Upper lobe of right lung (tissue), 1 donor: ENCODE measurements at regions not wholly inside any gene's neighbourhood (a gene's known extent, or its start where the extent isn't known, plus 50 kb on each side); places are given as distances from the start of the nearest gene placed in this dataset.

ENCODE experiments used
- ATAC-seq: fragments of 200-7000 bp; cut with Tn5 transposase; one replicate; pipeline ENCODE4 v1.9.1; 2020; ENCODE audit warnings: mild to moderate bottlenecking, moderate library complexity
- DNase-seq: peaks from one replicate; pipeline ENCODE4 v3.0.0-alpha.2; 2020
- H3K27ac ChIP-seq: fragments of 200-600 bp; one replicate; pipeline ENCODE4 v1.8.0; 2022
- H3K27me3 ChIP-seq: fragments of 200-600 bp; one replicate; pipeline ENCODE4 v1.8.0; 2022; ENCODE audit warnings: mild to moderate bottlenecking
- H3K36me3 ChIP-seq: fragments of 200-600 bp; one replicate; pipeline ENCODE4 v1.8.0; 2022
- H3K4me1 ChIP-seq: fragments of 200-600 bp; one replicate; pipeline ENCODE4 v1.8.0; 2022
- H3K4me3 ChIP-seq: fragments of 200-600 bp; one replicate; pipeline ENCODE4 v1.8.0; 2022; ENCODE audit warnings: mild to moderate bottlenecking
- H3K9me3 ChIP-seq: fragments of 200-600 bp; one replicate; pipeline ENCODE4 v1.8.0; 2022
- intact Hi-C: fragments of 100-400 bp; cut with DNase I; formaldehyde crosslinking; loops from one replicate; pipeline ENCODE4 v1.11.0; 2022
- TF ChIP-seq, protein P1 (sequence below): fragments of 200-600 bp; IDR thresholded peaks from one replicate; pipeline ENCODE4 v1.8.0; 2022; ENCODE audit warnings: antibody characterized with exemption
- donor health status: DM: no; HTN: yes; CAD: no; lungs with severe emphysema.

GRCh38 chr20:57838670-57839151 is 128.9 kb upstream of the PMEPA1 start:
- TF ChIP-seq, protein P1, sequence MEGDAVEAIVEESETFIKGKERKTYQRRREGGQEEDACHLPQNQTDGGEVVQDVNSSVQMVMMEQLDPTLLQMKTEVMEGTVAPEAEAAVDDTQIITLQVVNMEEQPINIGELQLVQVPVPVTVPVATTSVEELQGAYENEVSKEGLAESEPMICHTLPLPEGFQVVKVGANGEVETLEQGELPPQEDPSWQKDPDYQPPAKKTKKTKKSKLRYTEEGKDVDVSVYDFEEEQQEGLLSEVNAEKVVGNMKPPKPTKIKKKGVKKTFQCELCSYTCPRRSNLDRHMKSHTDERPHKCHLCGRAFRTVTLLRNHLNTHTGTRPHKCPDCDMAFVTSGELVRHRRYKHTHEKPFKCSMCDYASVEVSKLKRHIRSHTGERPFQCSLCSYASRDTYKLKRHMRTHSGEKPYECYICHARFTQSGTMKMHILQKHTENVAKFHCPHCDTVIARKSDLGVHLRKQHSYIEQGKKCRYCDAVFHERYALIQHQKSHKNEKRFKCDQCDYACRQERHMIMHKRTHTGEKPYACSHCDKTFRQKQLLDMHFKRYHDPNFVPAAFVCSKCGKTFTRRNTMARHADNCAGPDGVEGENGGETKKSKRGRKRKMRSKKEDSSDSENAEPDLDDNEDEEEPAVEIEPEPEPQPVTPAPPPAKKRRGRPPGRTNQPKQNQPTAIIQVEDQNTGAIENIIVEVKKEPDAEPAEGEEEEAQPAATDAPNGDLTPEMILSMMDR: no peak
- H3K9me3 ChIP-seq: no peaks in the 10 kb centered on the region
- no peaks in the 10 kb centered on the region for H3K27me3 ChIP-seq
- intact Hi-C loops: no loop called here
- no peak overlapping the region for H3K4me3 ChIP-seq
- no peaks in the 10 kb centered on the region for H3K4me1 ChIP-seq
- no peaks in the 10 kb centered on the region for H3K36me3 ChIP-seq
- ATAC-seq (no peak), DNase-seq (no peak)
- no peak overlapping the region for H3K27ac ChIP-seq

- no peak for DNase-seq
- intact Hi-C loops: no loop called here
- no peaks in the 10 kb centered on the region for H3K4me1 ChIP-seq
Observed at GRCh38 chr20:57837208-57838035, 127.6 kb upstream of the PMEPA1 start.

GRCh38 chr20:57835588-57836455 is 126.0 kb upstream of the PMEPA1 start:
- TF ChIP-seq, protein P1: no peak
- ATAC-seq: no peak
- H3K9me3 ChIP-seq: no peaks in the 10 kb centered on the region
- no peak for DNase-seq
- H3K36me3 ChIP-seq: no peaks in the 10 kb centered on the region
- no peak overlapping the region for H3K27ac ChIP-seq
- H3K4me1 ChIP-seq: no peaks in the 10 kb centered on the region
- intact Hi-C loops: no loop called here
- H3K4me3 ChIP-seq: no peak overlapping the region
- H3K27me3 ChIP-seq: no peaks in the 10 kb centered on the region

More at GRCh38 chr20:57837208-57838035, 127.6 kb upstream of the PMEPA1 start:
- Histone ChIP-seq H3K36me3 (no peaks in the 10 kb centered on the region), H3K27ac (no peak overlapping the region), H3K9me3 (no peaks in the 10 kb centered on the region), H3K4me3 (no peak overlapping the region), H3K27me3 (no peaks in the 10 kb centered on the region)
- TF ChIP-seq, protein P1: no peak
- ATAC-seq: no peak

DNA sequence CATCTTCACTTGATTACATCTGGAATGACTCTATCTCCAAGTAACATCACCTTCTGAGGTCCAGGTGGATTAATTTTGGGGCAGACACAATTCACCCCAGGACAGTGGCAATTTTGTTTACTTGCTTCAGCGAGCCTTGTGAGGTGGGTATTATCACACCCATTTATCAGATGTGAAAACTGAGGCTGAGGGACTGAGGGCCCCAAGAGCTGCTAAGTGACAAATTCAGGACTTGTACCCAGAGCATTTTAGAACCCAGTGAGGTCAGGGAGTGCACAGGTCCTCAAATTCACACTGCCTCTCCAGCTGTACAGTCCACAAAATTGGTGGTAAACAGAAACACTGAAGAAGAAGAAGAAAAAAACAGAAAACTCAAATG is 125.2 kb upstream of the PMEPA1 start:
- ATAC-seq (no peak), DNase-seq (no peak)
- H3K27ac ChIP-seq: no peak overlapping the region

DNA sequence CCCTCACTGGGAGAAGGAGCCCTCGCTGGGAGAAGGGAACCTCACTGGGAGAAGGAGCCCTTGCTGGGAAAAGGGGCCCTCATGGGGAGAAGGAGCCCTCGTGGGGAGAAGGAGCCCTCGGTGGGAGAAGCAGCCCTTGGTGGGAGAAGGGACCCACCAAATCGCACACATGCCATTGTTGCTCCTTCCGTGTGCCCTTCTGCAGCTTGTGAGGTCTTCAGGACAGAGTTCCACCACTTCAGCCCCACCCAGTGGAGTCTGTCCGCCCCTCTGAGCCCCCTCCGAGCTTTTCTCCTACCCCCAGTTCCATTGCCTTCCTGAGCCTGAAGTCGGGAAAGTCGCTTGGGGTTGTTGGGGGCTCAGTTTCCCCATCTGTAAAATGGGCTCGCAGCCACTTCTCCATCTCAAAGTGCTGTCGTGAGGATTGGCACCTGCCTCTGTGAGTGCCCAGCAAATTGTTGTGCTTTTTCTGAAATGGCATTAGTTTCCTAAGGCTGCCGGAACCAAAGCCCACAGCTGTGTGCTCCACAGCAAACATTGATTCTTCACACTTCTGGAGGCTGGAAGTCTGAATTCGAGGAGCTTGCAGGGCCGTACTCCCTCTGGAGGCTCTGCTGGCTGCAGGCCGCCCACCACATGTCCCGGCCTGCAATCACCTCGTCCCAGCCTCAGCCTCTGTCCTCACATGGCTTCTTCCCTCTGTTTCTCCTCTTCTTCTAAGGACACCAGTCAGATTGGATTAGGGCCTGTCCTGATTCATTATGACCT is 124.7 kb upstream of the PMEPA1 start:
- Histone ChIP-seq H3K27me3 (no peaks in the 10 kb centered on the region), H3K9me3 (no peaks in the 10 kb centered on the region), H3K27ac (no peak overlapping the region), H3K4me1 (no peaks in the 10 kb centered on the region), H3K36me3 (no peaks in the 10 kb centered on the region), H3K4me3 (no peak overlapping the region)
- DNase-seq: no peak
- TF ChIP-seq, protein P1: no peak
- no peak for ATAC-seq
- intact Hi-C loops: no loop called here

More for the DNA sequence above, 125.2 kb upstream of the PMEPA1 start:
- no peaks in the 10 kb centered on the region for H3K27me3 ChIP-seq
- intact Hi-C loops: no loop called here
- no peaks in the 10 kb centered on the region for H3K4me1 ChIP-seq
- TF ChIP-seq, protein P1: no peak
- no peaks in the 10 kb centered on the region for H3K9me3 ChIP-seq
- no peak overlapping the region for H3K4me3 ChIP-seq
- no peaks in the 10 kb centered on the region for H3K36me3 ChIP-seq
